ENCODE measurements at regions not wholly inside any gene's neighbourhood (a gene's known extent, or its start where the extent isn't known, plus 50 kb on each side); places are given as distances from the start of the nearest gene placed in this dataset.

- TF ChIP-seq, protein P1, sequence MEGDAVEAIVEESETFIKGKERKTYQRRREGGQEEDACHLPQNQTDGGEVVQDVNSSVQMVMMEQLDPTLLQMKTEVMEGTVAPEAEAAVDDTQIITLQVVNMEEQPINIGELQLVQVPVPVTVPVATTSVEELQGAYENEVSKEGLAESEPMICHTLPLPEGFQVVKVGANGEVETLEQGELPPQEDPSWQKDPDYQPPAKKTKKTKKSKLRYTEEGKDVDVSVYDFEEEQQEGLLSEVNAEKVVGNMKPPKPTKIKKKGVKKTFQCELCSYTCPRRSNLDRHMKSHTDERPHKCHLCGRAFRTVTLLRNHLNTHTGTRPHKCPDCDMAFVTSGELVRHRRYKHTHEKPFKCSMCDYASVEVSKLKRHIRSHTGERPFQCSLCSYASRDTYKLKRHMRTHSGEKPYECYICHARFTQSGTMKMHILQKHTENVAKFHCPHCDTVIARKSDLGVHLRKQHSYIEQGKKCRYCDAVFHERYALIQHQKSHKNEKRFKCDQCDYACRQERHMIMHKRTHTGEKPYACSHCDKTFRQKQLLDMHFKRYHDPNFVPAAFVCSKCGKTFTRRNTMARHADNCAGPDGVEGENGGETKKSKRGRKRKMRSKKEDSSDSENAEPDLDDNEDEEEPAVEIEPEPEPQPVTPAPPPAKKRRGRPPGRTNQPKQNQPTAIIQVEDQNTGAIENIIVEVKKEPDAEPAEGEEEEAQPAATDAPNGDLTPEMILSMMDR (conservative IDR thresholded peaks at IDR 0.05; ENCODE audit: low read depth, low read length): no peak
- H3K27ac ChIP-seq: no peak overlapping the region
- H2AFZ ChIP-seq (ENCODE audit: low read depth): no peak overlapping the region
- H3K27me3 ChIP-seq (ENCODE audit: insufficient read depth, low read depth): no peaks in the 10 kb centered on the region
- H3K4me1 ChIP-seq (ENCODE audit: low read depth, poor library complexity, severe bottlenecking): no peaks in the 10 kb centered on the region
- no peaks in the 10 kb centered on the region for H3K36me3 ChIP-seq (ENCODE audit: insufficient read depth)
- H4K20me1 ChIP-seq (ENCODE audit: insufficient read depth): no peaks in the 10 kb centered on the region
- no peak overlapping the region for H3K9ac ChIP-seq
- no peaks in the 10 kb centered on the region for H3K79me2 ChIP-seq (ENCODE audit: insufficient read depth, low read depth)
- H3K4me2 ChIP-seq: no peak overlapping the region
- H3K4me3 ChIP-seq (IDR thresholded peaks at IDR 0.05; ENCODE audit: insufficient read depth, low read depth, low read length): no peak overlapping the region
Measured at GRCh38 chr2:129740504-129740903, 239.0 kb upstream of the RAB6C start.

GRCh38 chr2:129741165-129741564 is 238.3 kb upstream of the RAB6C start:
- TF ChIP-seq, protein P1 (conservative IDR thresholded peaks at IDR 0.05; ENCODE audit: low read depth, low read length): no peak
- Histone ChIP-seq H4K20me1 (ENCODE audit: insufficient read depth) (no peaks in the 10 kb centered on the region), H3K79me2 (ENCODE audit: insufficient read depth, low read depth) (no peaks in the 10 kb centered on the region), H3K27me3 (ENCODE audit: insufficient read depth, low read depth) (no peaks in the 10 kb centered on the region), H2AFZ (ENCODE audit: low read depth) (no peak overlapping the region), H3K36me3 (ENCODE audit: insufficient read depth) (no peaks in the 10 kb centered on the region), H3K4me2 (no peak overlapping the region), H3K27ac (no peak overlapping the region), H3K4me3 (IDR thresholded peaks at IDR 0.05; ENCODE audit: insufficient read depth, low read depth, low read length) (no peak overlapping the region), H3K9ac (no peak overlapping the region), H3K4me1 (ENCODE audit: low read depth, poor library complexity, severe bottlenecking) (no peaks in the 10 kb centered on the region)

GRCh38 chr2:129741623-129742022 is 237.8 kb upstream of the RAB6C start:
- H3K4me2 ChIP-seq: no peak overlapping the region
- no peaks in the 10 kb centered on the region for H4K20me1 ChIP-seq (ENCODE audit: insufficient read depth)
- H3K4me1 ChIP-seq (ENCODE audit: low read depth, poor library complexity, severe bottlenecking): no peaks in the 10 kb centered on the region
- no peak overlapping the region for H2AFZ ChIP-seq (ENCODE audit: low read depth)
- H3K79me2 ChIP-seq (ENCODE audit: insufficient read depth, low read depth): no peaks in the 10 kb centered on the region
- no peak overlapping the region for H3K27ac ChIP-seq
- H3K9ac ChIP-seq: no peak overlapping the region
- no peaks in the 10 kb centered on the region for H3K27me3 ChIP-seq (ENCODE audit: insufficient read depth, low read depth)
- no peak overlapping the region for H3K4me3 ChIP-seq (IDR thresholded peaks at IDR 0.05; ENCODE audit: insufficient read depth, low read depth, low read length)
- H3K36me3 ChIP-seq (ENCODE audit: insufficient read depth): no peaks in the 10 kb centered on the region
- TF ChIP-seq, protein P1 (conservative IDR thresholded peaks at IDR 0.05; ENCODE audit: low read depth, low read length): no peak

DNA sequence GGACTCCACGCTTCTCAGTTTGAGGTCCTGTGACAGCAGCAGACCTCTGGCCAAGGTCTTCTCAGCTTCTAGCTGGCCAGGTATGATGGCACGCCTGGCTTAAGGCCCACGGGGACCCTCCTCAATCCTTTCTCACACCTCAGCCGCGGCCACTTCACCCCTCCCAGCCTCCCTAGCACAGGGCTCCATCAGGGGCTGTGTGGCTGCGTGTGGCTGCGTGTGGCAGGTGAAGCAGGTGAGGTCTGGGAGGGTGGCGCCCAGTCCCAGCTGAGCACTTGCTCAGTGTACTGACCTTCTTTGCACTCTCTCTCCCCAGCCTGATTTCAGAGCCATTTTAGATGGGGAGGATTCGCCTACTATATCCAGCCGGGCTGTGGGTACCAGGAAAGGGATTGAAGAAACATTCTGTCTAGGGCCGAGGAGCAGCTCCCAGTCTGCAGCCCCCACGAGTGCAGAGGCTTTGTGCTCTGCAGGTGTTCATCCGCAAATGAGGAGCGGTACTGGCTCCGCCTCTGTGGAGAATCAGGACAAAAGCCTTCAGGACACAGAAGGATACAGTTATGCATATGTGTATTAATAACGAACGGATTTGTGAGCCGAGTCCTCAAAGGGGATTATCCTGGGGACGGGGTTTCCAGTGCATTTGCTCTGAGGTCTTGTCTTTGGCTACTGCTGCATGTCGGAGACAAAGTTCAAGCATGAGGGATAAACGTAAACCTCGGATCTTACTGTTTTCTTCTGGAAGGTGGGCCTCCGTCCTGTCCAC is 236.9 kb upstream of the RAB6C start:
- Histone ChIP-seq H4K20me1 (ENCODE audit: insufficient read depth) (no peaks in the 10 kb centered on the region), H3K79me2 (ENCODE audit: insufficient read depth, low read depth) (no peaks in the 10 kb centered on the region), H3K36me3 (ENCODE audit: insufficient read depth) (no peaks in the 10 kb centered on the region), H3K27me3 (ENCODE audit: insufficient read depth, low read depth) (no peaks in the 10 kb centered on the region), H3K4me3 (IDR thresholded peaks at IDR 0.05; ENCODE audit: insufficient read depth, low read depth, low read length) (no peak overlapping the region), H2AFZ (ENCODE audit: low read depth) (no peak overlapping the region), H3K4me1 (ENCODE audit: low read depth, poor library complexity, severe bottlenecking) (no peaks in the 10 kb centered on the region), H3K9ac (no peak overlapping the region), H3K27ac (no peak overlapping the region), H3K4me2 (no peak overlapping the region)
- TF ChIP-seq, protein P1 (conservative IDR thresholded peaks at IDR 0.05; ENCODE audit: low read depth, low read length): no peak

All from KMS-11 (cell line).